ENCODE measurements at regions not wholly inside any gene's neighbourhood (a gene's known extent, or its start where the extent isn't known, plus 50 kb on each side); places are given as distances from the start of the nearest gene placed in this dataset.

DNA sequence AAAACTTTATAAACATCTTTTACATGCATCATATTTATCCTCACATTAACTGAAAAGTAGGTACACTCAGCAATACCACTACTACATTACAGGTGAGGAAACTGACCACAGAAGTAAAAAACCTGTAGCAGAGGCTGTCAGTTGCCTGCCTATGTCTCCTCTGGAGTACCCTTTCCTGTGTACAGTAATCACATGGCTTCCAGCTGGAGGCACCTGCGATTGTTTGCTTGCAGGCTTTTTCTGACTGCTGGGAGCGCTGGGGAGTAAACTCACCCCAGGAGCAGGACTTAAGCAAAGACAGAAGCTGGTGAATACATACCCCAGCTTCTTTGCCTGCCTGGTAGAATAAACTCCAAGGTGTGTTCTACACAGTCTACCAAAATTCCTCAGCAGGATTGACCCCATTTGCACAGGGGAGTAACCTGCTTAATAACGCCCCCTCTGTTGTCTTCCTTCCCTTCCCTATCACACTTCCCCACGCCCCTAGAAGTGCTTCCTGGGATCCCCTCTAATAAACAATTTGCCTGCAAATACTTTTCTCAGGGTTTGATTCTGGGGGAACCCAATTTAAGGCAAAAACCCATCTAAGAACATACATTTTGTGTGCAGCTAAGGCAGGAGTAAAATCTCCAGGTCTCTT lies 138.9 kb downstream of the PTH2R start:
- no peak for DNase-seq (ENCODE audit: low read depth in 4 of 4, low spot score in 1 of 4)

DNA sequence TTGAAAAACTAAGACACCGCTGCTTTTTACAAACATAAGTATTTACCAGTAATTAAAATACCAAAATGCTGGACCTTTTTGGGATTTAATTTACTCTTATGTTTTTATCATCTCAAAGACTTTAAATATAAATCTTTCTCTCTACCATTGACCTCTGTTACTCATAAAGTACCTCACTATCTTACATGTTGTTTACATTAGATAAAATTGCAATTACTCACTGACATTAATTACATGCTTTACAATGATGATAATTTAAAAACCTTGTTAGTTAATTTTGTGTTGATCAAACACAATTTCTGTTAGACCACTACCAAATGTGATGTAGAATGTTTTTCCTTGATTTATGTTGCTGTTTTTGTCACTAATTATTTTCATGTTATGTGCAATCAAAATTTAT lies 139.5 kb downstream of the PTH2R start:
- DNase-seq (ENCODE audit: low read depth in 4 of 4, low spot score in 1 of 4) = no peak

DNA sequence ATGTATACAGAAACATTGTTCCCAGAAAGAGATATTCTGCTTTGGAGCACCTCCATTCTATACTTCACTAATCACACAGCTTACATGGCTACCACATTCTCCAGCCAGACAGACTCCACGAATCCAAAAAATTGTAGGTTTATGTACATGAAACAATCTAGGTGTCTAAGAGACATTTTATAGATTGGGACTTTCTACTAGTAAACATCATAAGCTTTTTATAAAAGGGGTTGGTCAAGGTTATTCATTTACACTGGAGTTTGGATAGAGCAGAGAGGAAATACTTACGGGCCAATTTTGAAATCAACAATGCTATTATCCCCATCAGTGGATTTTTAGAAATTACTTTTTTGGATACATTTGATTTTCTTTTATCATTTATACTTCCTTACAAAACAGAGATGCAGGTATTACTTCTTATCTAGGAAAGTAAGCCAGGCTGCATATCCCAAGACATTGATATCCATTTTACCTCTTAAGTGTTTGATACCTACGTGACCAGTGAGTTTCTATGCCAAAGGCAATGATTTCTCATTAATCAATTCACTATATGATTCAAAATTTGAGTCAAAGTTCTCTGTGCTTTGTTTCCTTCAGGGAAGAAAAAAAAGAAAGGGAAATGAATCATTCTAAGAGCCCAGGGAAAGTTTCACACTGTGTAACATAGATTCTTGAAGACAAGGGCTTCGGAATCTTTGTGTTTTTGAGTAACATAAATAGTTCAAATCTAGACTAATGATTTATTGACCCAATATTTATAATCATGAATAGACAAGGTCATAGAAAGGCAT lies 140.5 kb downstream of the PTH2R start:
- no peak for DNase-seq (ENCODE audit: low read depth in 4 of 4, low spot score in 1 of 4)

DNA sequence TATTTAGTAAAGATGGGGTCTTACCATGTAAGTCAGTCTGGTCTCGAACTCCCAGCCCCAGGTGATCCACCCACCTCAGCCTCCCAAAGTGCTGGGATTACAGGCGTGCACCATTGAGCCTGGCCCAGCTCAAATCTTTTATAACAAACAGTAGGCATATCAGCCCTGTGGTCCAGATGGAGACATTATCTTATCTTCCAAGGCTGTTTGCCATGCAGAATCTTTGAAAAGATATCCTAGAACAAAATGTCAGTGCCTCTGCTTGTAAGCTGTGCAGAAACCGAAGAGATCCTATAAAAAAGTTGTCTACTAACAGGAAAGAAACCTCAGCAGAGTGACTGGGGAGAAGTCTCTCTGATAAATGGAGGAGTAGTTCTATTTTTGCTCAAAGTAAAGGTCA lies 142.1 kb downstream of the PTH2R start:
- no peak for DNase-seq (ENCODE audit: low read depth in 4 of 4, low spot score in 1 of 4)

DNA sequence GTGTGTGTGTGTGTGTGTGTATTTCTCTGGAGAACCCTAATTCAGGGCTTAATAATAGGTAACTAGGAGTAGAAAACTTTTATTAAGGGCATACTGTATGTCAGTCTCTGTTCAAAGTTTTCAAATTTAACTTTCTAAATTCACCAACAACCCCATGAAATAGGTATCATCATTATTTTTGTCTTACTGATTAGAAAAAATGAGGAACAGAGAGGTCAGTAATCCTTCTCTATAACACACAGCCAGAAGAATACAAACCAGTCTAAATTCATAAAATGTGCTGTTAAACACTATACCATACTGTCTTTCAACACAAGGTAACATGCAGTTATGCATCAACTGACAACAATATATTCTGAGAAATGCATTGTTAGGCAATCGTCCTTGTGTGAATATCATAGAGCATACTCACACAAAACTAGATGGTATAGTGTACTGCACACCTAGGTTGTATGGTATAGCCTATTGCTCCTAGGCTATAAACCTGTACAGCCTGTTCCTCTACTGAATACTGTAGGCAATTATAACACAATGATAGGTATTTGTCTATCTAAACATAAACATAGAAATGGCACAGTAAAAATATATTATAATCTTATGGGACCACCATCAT lies 143.1 kb downstream of the PTH2R start:
- DNase-seq (ENCODE audit: low read depth in 4 of 4, low spot score in 1 of 4) = no peak

DNA sequence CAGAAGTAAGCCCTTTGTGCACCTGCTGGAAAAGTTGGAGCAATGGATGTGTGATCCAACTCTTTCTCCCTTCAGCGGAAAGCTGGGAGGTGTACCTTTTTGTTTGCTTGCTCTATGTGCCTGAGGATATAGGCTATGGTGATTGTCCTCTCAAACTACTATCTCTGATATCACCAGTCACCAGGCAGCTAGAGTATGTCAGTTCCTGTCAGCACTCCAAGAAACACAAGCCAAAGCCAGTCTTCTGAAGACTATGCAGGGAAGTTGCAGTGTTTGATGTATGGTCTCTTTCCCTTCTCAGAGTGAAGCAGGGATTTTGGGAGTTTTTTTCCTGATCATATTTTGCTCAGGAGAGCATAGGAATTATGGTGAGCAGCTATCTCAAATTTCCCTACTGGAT lies 146.4 kb downstream of the PTH2R start:
- DNase-seq (ENCODE audit: low read depth in 4 of 4, low spot score in 1 of 4) = no peak

DNA sequence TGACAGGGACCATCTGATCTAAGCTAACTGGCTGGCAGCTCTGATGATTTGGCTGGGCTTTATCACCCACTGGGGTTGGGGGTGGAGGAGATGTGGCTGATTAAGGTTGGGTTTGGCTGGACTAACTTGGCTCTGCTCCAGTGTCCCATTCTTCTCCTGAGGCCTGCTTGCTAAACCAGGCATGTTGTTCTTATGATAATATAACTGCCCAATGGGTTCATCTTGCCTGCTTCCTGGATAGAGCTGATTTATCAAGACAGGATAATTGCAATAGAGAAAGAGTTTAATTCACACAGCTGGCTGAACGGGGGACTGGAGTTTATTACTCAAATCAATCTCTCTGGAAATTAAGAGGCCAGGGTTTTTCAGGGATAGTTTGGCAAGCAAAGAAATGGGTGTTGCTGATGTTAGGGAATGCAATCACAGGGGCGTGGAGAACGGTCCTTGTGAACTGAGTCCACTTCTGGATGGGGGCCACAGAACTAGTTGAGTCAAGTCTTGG lies 150.4 kb downstream of the PTH2R start:
- DNase-seq (ENCODE audit: low read depth in 4 of 4, low spot score in 1 of 4) = no peak

DNA sequence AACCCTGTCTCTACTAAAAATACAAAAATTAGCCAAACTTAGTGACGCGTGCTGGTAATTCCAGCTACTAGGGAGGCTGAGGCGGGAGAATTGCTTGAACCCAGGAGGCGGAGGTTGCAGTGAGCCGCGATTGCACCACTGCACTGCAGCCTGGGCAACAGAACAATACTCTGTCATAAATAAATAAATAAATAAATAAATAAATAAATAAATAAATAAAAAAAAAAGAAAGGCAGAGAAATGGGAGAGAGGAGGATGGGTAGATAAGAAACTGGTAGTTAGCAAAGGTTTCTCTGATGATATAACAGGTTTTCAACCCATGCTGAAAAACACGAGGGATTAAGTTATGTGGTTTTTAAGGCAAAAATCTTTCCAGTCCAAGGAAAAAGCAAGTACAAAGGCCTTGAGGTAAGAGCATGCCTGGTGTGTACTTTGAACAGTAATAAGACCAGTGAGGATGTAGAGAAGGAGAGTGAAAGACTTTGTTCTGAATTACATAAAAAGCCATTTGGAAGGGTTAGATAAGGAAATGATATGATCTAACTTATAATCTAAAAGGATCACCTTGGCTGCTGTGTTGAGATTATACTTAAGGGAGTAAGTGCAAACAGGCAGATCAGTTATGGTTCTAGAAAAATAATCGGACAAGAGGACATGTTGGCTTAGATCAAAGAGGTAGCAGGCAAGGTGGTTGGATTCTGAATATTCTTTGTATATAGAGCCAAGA lies 159.3 kb downstream of the PTH2R start:
- no peak for DNase-seq (ENCODE audit: low read depth in 4 of 4, low spot score in 1 of 4)

DNA sequence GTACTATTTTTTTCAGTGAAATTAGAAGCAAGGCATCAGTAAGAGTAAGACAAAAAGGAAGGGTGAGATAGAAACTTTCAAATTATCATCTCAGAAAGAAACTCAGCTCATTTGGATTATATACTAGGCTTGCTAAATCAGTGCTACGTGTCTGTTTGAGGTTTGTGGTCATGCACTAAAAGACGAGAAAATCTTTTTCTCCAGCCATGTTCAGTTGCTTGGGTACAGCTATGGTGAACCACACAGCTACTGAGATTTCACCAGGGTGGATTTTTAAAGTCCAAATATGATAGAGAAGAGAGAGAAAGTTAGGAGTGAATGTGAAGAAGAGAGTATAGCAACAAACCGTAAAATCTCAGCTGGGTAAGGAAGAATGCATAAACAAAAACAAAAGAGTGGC lies 161.6 kb downstream of the PTH2R start:
- DNase-seq (ENCODE audit: low read depth in 4 of 4, low spot score in 1 of 4) = no peak

DNA sequence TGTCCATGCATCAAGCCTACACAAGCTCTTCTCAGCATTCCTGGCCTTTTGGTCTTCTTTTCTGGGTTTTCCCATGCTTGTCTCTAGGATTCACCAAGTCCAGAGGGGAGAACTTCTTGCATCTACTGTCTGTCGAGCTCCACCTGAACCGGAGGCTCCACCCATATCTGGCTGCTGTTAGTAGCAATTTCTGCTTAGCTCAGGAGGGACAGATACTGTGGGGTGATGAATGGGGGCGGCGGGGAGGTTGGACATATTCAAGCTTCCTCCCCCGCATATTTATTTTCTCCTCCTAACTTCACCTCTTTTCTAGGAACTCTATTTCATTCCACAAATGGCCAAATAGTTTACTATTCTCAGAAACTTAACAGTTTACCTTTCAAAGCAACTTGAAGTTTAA lies 163.5 kb downstream of the PTH2R start:
- DNase-seq (ENCODE audit: low read depth in 4 of 4, low spot score in 1 of 4) = no peak

DNA sequence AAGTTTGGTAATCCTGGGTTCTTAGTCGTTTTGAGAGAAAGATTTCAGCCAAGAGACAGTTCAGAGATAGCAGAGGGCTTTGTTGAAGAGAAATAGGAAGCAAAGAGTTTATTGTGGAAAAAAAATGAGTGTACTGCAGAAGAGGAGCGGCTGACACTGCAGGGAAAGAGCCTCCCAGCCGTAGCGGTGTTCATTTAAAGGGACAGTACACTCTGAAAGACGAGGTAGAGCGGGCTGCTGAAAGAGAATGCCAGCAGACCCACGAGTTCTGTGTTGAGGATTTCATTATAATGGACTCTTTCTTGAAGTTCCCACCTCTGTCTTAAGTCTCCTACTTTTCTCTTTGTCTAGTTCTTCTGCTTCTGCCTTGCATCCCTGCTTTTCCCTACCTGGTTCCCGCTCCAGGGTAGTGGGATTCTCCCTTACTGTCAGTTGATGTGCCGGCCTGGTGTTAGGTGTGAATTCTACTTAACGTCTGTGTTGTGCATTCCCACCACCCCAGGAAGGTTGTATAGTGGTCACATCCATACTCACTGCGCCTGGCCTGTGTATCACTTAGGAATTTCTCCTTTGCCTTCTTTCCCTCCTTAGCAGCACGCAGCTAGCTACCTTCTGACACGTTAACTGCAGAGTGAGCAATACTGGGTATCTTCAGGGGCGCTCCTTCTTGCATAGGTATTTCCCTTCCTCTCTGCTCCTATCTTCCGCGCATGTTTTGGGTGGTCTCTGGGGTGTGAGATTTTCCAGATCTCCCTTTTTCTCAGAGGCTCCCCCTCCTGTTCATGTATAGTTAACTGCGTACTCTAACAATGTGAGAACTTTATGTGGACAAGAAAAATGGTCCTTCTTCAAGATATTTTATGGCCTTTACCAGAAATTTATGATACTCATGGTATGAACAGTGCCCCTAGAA lies 164.5 kb downstream of the PTH2R start:
- DNase-seq (ENCODE audit: low read depth in 4 of 4, low spot score in 1 of 4) = no peak

DNA sequence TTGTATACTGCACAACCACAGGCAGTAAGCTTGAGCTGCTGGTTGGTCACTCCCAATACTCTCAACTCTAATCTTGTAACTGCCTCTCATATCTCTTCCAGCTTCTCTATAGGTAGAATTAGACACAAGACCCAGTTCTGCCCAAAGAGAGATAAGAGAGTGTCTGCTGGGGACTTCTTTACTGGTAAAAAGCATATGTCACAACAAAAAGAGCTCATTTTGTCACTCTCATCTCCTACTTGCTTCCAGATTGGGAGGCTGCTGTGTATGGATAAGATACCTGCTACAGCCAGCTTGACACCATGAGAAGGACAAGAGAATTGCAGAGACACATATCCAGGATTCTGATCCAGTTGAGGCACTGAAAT lies 165.2 kb downstream of the PTH2R start:
- no peak for DNase-seq (ENCODE audit: low read depth in 4 of 4, low spot score in 1 of 4)

DNA sequence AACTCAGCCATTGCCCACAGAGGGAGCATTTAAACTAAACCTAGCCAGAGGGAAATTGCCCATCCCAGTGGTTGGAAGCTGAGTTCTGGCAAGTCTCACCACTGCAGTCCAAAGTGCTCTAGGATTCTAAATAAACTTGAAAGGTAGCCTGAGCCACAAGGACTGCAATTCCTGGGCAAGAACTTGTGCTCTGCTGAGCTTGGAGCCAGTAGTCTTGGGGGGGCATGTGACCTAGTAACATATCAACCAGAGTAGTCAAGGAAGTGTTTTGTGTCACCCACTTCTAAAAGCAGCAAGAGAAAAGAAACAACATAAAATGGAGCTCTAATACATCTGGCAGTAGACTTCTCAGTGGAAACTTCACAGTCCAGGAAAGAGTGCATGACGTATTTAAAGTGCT lies 167.0 kb downstream of the PTH2R start:
- DNase-seq (ENCODE audit: low read depth in 4 of 4, low spot score in 1 of 4) = no peak

DNA sequence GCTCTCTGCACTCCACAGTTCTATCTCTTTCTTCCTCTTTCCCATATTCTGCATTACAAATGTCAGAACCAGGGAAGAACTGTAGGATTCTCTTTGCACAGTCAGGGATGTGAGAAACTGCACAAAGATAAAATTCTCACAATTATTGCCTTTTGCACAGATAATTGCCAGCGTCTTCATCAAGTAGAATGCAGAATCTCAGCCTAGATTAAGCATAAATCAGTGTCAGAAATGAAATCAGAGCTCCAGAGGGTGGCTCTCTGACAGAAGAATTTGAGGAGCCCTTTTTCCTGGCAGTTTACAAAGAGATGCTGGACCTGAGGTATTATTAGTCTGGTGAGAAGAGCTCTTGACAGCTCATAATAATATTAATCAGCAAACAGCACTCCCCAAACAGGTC lies 173.1 kb downstream of the PTH2R start:
- DNase-seq (ENCODE audit: low read depth in 4 of 4, low spot score in 1 of 4) = no peak

DNA sequence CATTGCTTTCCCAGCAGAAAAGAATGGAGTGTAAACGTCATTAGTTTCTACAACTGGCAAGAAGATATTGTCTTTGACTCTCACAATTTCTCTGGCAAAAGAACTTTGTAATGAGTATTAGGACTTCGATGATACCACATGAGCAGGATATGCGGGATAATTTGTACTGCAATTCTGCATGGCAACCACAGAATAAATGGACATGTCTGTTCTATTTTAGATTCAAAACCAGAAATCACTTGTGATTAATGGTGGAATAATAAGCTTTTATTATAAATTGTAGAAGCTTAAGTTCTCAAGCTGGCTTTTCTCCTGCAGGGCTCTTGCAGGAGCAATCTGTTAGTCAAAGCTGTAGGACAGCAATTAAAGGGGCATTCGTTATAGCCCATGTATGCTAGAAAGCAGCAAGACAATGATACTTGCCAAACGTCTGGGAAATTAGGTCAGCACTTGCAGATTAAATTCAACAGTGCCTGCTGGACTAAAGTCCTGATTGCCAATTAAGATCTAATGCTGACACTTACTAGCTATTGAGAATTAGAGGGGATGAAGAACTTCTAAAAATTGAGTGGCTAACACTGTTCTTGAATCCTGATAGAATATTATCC lies 177.9 kb downstream of the PTH2R start:
- DNase-seq (ENCODE audit: low read depth in 4 of 4, low spot score in 1 of 4) = no peak

DNA sequence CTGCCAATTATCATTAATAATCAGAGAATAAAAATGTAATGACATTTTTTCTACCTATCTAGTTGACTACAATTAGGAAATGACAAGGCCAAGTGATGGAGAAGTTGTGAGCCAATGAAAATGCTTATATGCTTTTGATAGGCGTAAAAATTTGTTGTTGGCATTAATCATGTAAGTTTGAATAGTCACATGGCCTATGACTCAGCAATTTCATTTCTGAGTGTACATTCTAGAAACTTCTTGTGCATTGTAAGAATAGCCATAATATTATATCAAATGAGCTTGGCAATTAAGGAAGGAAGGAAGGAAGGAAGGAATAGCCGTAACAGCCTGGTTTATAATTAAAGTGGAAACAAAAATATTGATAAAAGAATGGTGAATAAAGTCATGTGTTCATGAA lies 179.9 kb downstream of the PTH2R start:
- no peak for DNase-seq (ENCODE audit: low read depth in 4 of 4, low spot score in 1 of 4)

DNA sequence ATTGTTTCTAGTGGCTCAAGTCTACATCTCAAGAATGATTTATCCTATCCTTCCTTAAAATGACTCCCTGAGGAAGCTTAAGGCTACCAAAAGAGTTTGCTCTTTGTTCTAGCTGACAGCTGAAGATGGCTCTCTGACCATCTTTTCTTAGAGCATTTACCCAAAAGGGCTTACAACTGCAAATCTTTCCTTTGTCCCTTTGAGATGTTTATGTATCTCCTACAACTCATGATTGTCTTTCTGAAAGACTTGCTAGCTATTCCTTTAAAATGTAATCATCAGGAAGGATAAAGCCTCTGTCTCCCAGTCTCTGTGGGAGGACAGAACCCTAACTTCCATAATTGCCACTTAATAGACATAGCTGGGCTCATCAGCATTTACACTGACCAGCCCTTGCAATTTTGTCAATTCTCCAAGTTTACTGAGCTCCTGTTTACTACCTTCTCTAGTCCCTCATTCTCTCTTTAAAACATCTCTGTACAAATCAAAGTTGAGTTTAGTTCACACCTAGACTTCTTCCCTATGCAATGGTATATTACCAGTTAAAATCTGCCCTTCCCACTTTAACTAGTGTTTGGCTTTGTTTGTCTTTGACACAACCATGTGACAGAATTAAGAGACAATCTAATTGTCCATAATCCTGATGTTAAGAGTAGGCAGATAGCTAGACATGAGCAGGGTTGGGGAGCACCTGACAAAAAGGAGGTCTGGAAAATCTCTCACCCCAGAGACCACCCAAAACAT lies 188.2 kb downstream of the PTH2R start:
- no peak for DNase-seq (ENCODE audit: low read depth in 4 of 4, low spot score in 1 of 4)

DNA sequence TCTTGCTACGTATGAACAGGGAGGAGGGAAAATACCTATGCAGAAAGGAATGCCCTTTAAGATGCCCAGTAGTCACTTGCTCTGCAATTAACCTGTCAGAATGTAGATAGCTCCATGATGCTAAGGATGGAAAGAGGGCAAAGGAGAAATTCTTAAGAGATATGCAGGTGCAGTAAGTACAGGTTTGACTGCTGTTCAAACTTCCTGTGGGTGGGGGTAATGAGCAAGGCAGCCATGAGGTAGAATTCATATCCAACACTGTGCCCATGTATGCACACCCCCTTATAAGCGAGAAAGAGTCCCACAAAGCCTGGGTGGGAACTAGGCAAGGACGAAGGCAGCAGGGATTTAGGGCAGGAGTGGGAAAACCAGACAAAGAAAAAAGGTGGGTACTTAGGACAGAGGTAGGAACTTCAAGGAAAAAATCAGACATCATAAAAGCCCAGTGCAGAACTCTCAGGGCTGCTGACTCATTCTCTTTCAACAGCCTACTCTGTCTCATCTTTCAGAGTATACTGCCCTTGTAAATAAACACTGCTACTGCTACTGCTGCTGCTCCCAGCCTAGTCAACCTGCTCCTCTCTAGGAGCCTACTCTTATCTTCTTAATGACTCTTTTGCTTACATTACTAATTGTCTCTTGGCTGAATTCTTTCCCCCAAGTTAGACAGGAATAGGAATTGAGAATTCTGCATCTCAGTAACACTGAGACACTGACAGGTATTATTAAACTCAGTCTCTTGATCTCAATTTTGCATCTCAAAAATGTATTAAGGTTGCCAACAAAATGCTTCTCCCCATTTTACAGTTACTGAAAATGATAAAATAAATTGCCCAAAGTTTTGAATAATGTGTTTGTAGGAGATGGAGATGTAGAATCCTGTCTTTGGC lies 189.0 kb downstream of the PTH2R start:
- DNase-seq (ENCODE audit: low read depth in 4 of 4, low spot score in 1 of 4) = no peak

DNA sequence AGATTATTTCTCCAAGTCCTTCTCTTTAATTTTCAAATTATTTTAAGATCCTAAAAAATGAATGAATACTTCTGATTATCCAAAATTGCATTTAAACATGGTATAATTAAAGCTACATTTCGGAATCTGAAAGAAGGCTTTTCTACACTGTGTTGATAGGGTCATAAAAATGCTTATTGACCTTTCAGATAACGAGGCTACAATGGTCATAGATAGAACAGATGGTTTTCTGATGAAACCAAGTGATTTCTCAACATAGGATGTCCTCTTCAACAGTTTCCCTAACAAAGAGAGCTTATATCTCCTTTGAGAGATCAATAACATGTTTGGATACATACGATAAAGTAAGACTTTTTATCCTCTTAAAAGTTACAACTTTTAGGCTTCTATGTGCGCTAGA lies 201.1 kb downstream of the PTH2R start:
- DNase-seq (ENCODE audit: low read depth in 4 of 4, low spot score in 1 of 4) = no peak

Data from stimulated activated CD4-positive, alpha-beta T cell treated with anti-CD3 and anti-CD28 coated beads, Interleukin-1b, Interleukin-23, amount 100 ng/mL, for 24 hours (primary cell).